K562 (cell line): ENCODE measurements at regions not wholly inside any gene's neighbourhood (a gene's known extent, or its start where the extent isn't known, plus 50 kb on each side); places are given as distances from the start of the nearest gene placed in this dataset.
A peak's percentile ranks its signal among the peaks of the same experiment; 100 is the strongest.

ENCODE experiments used
- ARNT ChIP-seq, 2 experiments: fragments of 450-650 bp; IDR thresholded peaks; 2 replicates each; pipeline ENCODE4 v1.6.1; 2016; ENCODE audit warnings: mild to moderate bottlenecking in 1 of 2
- CREBBP ChIP-seq: IDR thresholded peaks from one replicate; pipeline ENCODE4 v1.6.1; 2012; ENCODE audit warnings: low read depth, mild to moderate bottlenecking, control low read depth, inconsistent platforms, low read length
- ELK1 ChIP-seq: sonication (generic); formaldehyde crosslinking; IDR thresholded peaks from 2 replicates; pipeline ENCODE4 v1.8.1; 2022; ENCODE audit warnings: missing genetic modification reagents
- ELK3 ChIP-seq: fragments of 450-650 bp; formaldehyde crosslinking; IDR thresholded peaks from 2 replicates; pipeline ENCODE4 v1.4.0; 2020; ENCODE audit warnings: mild to moderate bottlenecking
- ETV1 ChIP-seq: fragments of 450-650 bp; conservative IDR thresholded peaks from 2 replicates; pipeline ENCODE4 v1.6.1; 2016; ENCODE audit warnings: missing genetic modification characterization, control low read depth, low read depth, missing compliant biosample characterization
- HMG20A ChIP-seq: fragments of 450-650 bp; formaldehyde crosslinking; conservative IDR thresholded peaks from 2 replicates; pipeline ENCODE4 v1.4.0; 2020; ENCODE audit warnings: mild to moderate bottlenecking, mixed read lengths
- MLX ChIP-seq, 2 experiments: fragments of 450-650 bp in 1 of 2; sonication (generic) in 1 of 2; formaldehyde crosslinking; conservative IDR thresholded peaks; 2 replicates each; pipeline versions ENCODE4 v1.4.0 to v1.8.1; 2020 to 2022; ENCODE audit warnings: mild to moderate bottlenecking in 1 of 2, missing genetic modification reagents in 1 of 2
- NR2C1 ChIP-seq, 2 experiments: fragments of 450-650 bp; IDR thresholded peaks; 2 replicates each; pipeline ENCODE4 v1.6.1; 2017; ENCODE audit warnings: mild to moderate bottlenecking in 2 of 2, antibody characterized with exemption in 1 of 2, inconsistent platforms in 1 of 2, missing compliant biosample characterization in 1 of 2, missing genetic modification characterization in 1 of 2
- PHF8 ChIP-seq: fragments of 200-600 bp; sonication (generic); IDR thresholded peaks from 2 replicates; pipeline ENCODE4 v1.6.1; 2012; ENCODE audit warnings: mixed run types, mild to moderate bottlenecking, inconsistent platforms, low read length, moderate library complexity, borderline replicate concordance
- PKNOX1 ChIP-seq: fragments of 450-650 bp; IDR thresholded peaks from 2 replicates; pipeline ENCODE4 v1.6.1; 2016
- RERE ChIP-seq: sonication (generic); formaldehyde crosslinking; IDR thresholded peaks from 2 replicates; pipeline ENCODE4 v1.8.0; 2023; ENCODE audit warnings: missing genetic modification reagents, mild to moderate bottlenecking, borderline replicate concordance
- SMAD3 ChIP-seq: fragments of 450-650 bp; formaldehyde crosslinking; conservative IDR thresholded peaks from 2 replicates; pipeline ENCODE4 v1.4.0; 2020; ENCODE audit warnings: mild to moderate bottlenecking
- TEAD1 ChIP-seq, 2 experiments: fragments of 450-650 bp in 1 of 2; sonication (generic) in 1 of 2; formaldehyde crosslinking; IDR thresholded peaks; 2 replicates each; pipeline versions ENCODE4 v1.4.0 to v1.8.0; 2020 to 2022; ENCODE audit warnings: mild to moderate bottlenecking in 2 of 2, missing genetic modification reagents in 1 of 2
- ZNF124 ChIP-seq: sonication (generic); formaldehyde crosslinking; IDR thresholded peaks from 2 replicates; pipeline ENCODE4 v1.8.1; 2022; ENCODE audit warnings: missing genetic modification reagents
- ZNF253 ChIP-seq: fragments of 250-450 bp; sonication (Bioruptor Pico); conservative IDR thresholded peaks from 2 replicates; pipeline ENCODE4 v1.6.1; 2021; ENCODE audit warnings: mild to moderate bottlenecking
- ZNF75A ChIP-seq: fragments of 450-650 bp; formaldehyde crosslinking; IDR thresholded peaks from 2 replicates; pipeline ENCODE4 v1.4.0; 2020; ENCODE audit warnings: mild to moderate bottlenecking

- TF ChIP-seq RERE (CRISPR knock-in tag) (no peak), ZNF253 (no peak), ETV1 (peak; percentile 78), ZNF75A (CRISPR knock-in tag) (no peak), ELK1 (CRISPR knock-in tag) (no peak), PHF8 (no peak), TEAD1 (CRISPR knock-in tag; IDR thresholded peaks at IDR 0.05) (no peak), SMAD3 (CRISPR knock-in tag) (no peak), ARNT (IDR thresholded peaks at IDR 0.05) (no peak), HMG20A (CRISPR knock-in tag) (no peak), NR2C1 (IDR thresholded peaks at IDR 0.05) (no peak), NR2C1 (tag; IDR thresholded peaks at IDR 0.05) (no peak), MLX (CRISPR knock-in tag; conservative IDR thresholded peaks at IDR 0.05) (no peak), ELK3 (no peak), CREBBP (no peak), ZNF124 (CRISPR knock-in tag) (no peak), PKNOX1 (peak; percentile 77)
Measured at GRCh38 chr2:217090024-217090473, 230.2 kb upstream of the TNP1 start (continued).
